ENCODE measurements at regions not wholly inside any gene's neighbourhood (a gene's known extent, or its start where the extent isn't known, plus 50 kb on each side); places are given as distances from the start of the nearest gene placed in this dataset.

- Mint-ChIP-seq H3K4me3 (ENCODE audit: unreplicated experiment) (no peak overlapping the region), H3K4me1 (ENCODE audit: low read depth, unreplicated experiment) (no peaks in the 10 kb centered on the region), H3K9me3 (ENCODE audit: unreplicated experiment) (no peaks in the 10 kb centered on the region), H3K27me3 (ENCODE audit: insufficient read depth, unreplicated experiment) (peaks cover 3% of the 10 kb centered on the region), H3K36me3 (ENCODE audit: insufficient read depth, unreplicated experiment) (no peaks in the 10 kb centered on the region), H3K27ac (ENCODE audit: unreplicated experiment) (no peak overlapping the region)
- Histone ChIP-seq H3K36me3 (ENCODE audit: control insufficient read depth, insufficient read depth, low read length) (no peaks in the 10 kb centered on the region), H3K4me3 (ENCODE audit: low read depth, low read length) (no peak overlapping the region), H3K4me1 (no peaks in the 10 kb centered on the region), H3K27me3 (replicated peaks; ENCODE audit: control insufficient read depth, insufficient read depth, low read length) (no peaks in the 10 kb centered on the region), H3K9me3 (no peaks in the 10 kb centered on the region)
- no peak for DNase-seq
- no TSS peak for BruUV-seq (replicated peaks)
- ChIA-PET POLR2A (no interaction called here), CTCF (no interaction called here)
- intact Hi-C loops (cut with micrococcal nuclease; ENCODE audit: unreplicated experiment): no loop called here
- TF ChIP-seq, protein P1, sequence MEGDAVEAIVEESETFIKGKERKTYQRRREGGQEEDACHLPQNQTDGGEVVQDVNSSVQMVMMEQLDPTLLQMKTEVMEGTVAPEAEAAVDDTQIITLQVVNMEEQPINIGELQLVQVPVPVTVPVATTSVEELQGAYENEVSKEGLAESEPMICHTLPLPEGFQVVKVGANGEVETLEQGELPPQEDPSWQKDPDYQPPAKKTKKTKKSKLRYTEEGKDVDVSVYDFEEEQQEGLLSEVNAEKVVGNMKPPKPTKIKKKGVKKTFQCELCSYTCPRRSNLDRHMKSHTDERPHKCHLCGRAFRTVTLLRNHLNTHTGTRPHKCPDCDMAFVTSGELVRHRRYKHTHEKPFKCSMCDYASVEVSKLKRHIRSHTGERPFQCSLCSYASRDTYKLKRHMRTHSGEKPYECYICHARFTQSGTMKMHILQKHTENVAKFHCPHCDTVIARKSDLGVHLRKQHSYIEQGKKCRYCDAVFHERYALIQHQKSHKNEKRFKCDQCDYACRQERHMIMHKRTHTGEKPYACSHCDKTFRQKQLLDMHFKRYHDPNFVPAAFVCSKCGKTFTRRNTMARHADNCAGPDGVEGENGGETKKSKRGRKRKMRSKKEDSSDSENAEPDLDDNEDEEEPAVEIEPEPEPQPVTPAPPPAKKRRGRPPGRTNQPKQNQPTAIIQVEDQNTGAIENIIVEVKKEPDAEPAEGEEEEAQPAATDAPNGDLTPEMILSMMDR (IDR thresholded peaks at IDR 0.05; ENCODE audit: insufficient read depth in 1 of 2, low read depth in 1 of 2, low read length in 1 of 2, severe bottlenecking in 1 of 2, unreplicated experiment in 1 of 2): no peak
These were observed 584.1 kb downstream of the PTPRU start for GRCh38 chr1:29820401-29820800.

DNA sequence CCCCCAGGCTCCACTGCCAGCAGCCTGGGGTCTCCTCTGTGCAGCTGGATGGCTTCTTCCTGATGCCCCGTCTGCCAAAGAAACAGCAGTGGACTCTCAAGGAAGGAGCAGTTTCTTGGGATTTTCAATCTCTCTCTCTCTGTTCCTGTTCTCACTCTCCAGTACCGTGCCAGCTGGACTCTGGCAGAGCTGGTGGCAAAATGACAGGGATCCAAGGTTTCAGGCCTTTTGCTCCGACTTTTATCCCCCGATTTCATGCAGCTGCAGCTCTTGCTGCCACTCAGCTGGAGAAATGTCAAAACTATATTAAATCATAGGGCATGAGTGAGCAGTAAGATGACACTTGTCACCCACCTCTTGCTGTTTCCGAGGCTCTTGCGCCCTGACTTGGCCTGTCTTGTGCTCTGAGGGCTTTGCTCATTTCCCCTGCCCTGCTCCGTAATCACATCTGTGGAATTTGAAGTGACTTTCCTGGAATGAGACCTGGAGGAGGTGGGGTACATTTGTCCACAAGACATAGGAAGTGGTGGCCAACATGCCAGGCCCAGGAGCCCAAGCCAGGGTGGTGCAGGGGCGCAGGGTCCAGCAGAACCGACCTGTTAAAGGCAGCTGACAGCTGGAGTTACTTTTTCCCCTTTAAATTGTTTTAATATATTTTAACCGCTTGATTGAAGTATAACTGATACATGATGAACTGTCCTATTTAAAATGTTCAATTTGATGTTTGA, 576.2 kb downstream of the PTPRU start:
- no peaks in the 10 kb centered on the region for H3K4me1 ChIP-seq
- no peaks in the 10 kb centered on the region for H3K27me3 ChIP-seq (replicated peaks; ENCODE audit: control insufficient read depth, insufficient read depth, low read length)
- no peaks in the 10 kb centered on the region for H3K36me3 ChIP-seq (ENCODE audit: control insufficient read depth, insufficient read depth, low read length)
- no TSS peak for BruUV-seq (replicated peaks)
- no peaks in the 10 kb centered on the region for H3K4me1 Mint-ChIP-seq (ENCODE audit: low read depth, unreplicated experiment)
- H3K27me3 Mint-ChIP-seq (ENCODE audit: insufficient read depth, unreplicated experiment): peaks cover 3% of the 10 kb centered on the region
- CTCF ChIA-PET: no interaction called here
- TF ChIP-seq, protein P1 (IDR thresholded peaks at IDR 0.05; ENCODE audit: insufficient read depth in 1 of 2, low read depth in 1 of 2, low read length in 1 of 2, severe bottlenecking in 1 of 2, unreplicated experiment in 1 of 2): no peak
- POLR2A ChIA-PET: no interaction called here
- H3K9me3 ChIP-seq: no peaks in the 10 kb centered on the region
- intact Hi-C loops (cut with micrococcal nuclease; ENCODE audit: unreplicated experiment): no loop called here
- H3K27ac Mint-ChIP-seq (ENCODE audit: unreplicated experiment): no peak overlapping the region
- no peaks in the 10 kb centered on the region for H3K36me3 Mint-ChIP-seq (ENCODE audit: insufficient read depth, unreplicated experiment)
- DNase-seq: no peak
- H3K4me3 ChIP-seq (ENCODE audit: low read depth, low read length): no peak overlapping the region
- H3K9me3 Mint-ChIP-seq (ENCODE audit: unreplicated experiment): no peaks in the 10 kb centered on the region
- H3K4me3 Mint-ChIP-seq (ENCODE audit: unreplicated experiment): no peak overlapping the region

- Mint-ChIP-seq H3K4me1 (ENCODE audit: low read depth, unreplicated experiment) (no peaks in the 10 kb centered on the region), H3K9me3 (ENCODE audit: unreplicated experiment) (no peaks in the 10 kb centered on the region), H3K4me3 (ENCODE audit: unreplicated experiment) (no peak overlapping the region), H3K36me3 (ENCODE audit: insufficient read depth, unreplicated experiment) (no peaks in the 10 kb centered on the region), H3K27me3 (ENCODE audit: insufficient read depth, unreplicated experiment) (peaks cover 3% of the 10 kb centered on the region), H3K27ac (ENCODE audit: unreplicated experiment) (no peak overlapping the region)
- DNase-seq: no peak
- H3K27me3 ChIP-seq (replicated peaks; ENCODE audit: control insufficient read depth, insufficient read depth, low read length): no peaks in the 10 kb centered on the region
- H3K9me3 ChIP-seq: no peaks in the 10 kb centered on the region
- no TSS peak for BruUV-seq (replicated peaks)
- H3K4me1 ChIP-seq: no peaks in the 10 kb centered on the region
- intact Hi-C loops (cut with micrococcal nuclease; ENCODE audit: unreplicated experiment): no loop called here
- TF ChIP-seq, protein P1 (IDR thresholded peaks at IDR 0.05; ENCODE audit: insufficient read depth in 1 of 2, low read depth in 1 of 2, low read length in 1 of 2, severe bottlenecking in 1 of 2, unreplicated experiment in 1 of 2): no peak
- ChIA-PET CTCF (no interaction called here), POLR2A (no interaction called here)
- no peak overlapping the region for H3K4me3 ChIP-seq (ENCODE audit: low read depth, low read length)
- H3K36me3 ChIP-seq (ENCODE audit: control insufficient read depth, insufficient read depth, low read length): no peaks in the 10 kb centered on the region
These were observed 575.5 kb downstream of the PTPRU start for GRCh38 chr1:29811727-29812407.
